IPS-20b (cell line): ENCODE measurements at regions not wholly inside any gene's neighbourhood (a gene's known extent, or its start where the extent isn't known, plus 50 kb on each side); places are given as distances from the start of the nearest gene placed in this dataset.
"Not testable (repeated sequence)": the region's sequence is repeated elsewhere in the genome, so short reads cannot be mapped to it uniquely, and the experiment has no call there.

Experiments used
- H3K27ac ChIP-seq: one replicate; pipeline ENCODE4 v1.5.1; 2013; ENCODE audit warnings: low read length
- H3K27me3 ChIP-seq: 2 replicates; pipeline ENCODE4 v1.6.1; 2013; ENCODE audit warnings: mild to moderate bottlenecking, low read length, inconsistent platforms; ENCODE audit not compliant: insufficient read depth
- H3K36me3 ChIP-seq: 2 replicates; pipeline ENCODE4 v1.6.1; 2013; ENCODE audit warnings: low read depth, mild to moderate bottlenecking, inconsistent platforms, low read length, moderate library complexity; ENCODE audit not compliant: insufficient read depth
- H3K4me1 ChIP-seq: 2 replicates; pipeline ENCODE4 v1.6.1; 2013; ENCODE audit warnings: mild to moderate bottlenecking, control low read depth, inconsistent platforms, low read length, moderate library complexity; ENCODE audit not compliant: insufficient read depth
- H3K4me3 ChIP-seq: 2 replicates; pipeline ENCODE4 v1.5.1; 2013; ENCODE audit warnings: mild to moderate bottlenecking, low read length, inconsistent platforms
- H3K9ac ChIP-seq: 2 replicates; pipeline ENCODE4 v1.6.1; 2013; ENCODE audit warnings: low read depth, mild to moderate bottlenecking, inconsistent platforms, low read length, moderate library complexity
- H3K9me3 ChIP-seq: 2 replicates; pipeline ENCODE4 v1.6.1; 2013; ENCODE audit warnings: mild to moderate bottlenecking, low read depth, low read length, inconsistent platforms; ENCODE audit not compliant: insufficient read depth

DNA sequence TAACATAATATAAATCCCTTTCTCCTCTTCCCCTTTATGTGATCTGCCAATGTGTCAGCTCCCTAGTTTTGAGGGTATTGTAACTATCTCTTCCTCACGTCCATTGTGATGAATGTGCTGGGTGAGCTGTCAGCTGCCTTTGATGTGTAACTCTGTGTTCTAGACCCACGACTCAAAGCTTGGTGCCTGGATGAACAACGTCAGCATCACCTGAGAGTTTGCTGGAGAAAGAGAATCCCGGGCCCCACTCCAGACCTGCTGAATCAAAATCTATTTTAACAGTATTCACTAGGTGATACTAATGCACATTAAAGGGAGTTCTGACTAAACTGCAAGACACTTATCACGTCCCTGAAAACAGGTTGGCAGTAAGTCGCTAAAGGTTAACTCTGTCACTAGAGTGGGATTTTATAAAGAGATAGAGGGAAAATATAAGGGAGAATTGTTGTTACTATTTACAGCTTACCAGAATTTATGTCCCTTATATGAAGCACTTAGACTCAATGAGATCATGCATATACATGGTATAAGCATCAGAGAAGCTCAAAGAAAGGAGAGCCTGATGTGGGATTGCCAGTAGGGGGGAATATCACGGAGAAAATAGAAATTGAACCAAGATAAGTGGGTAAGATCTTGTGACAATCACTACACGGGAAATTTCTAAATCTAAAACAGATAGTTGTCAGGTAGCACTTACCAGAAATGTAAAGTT, 423.8 kb upstream of the SLC30A5 start:
- Histone ChIP-seq H3K4me1 (no peaks in the 10 kb centered on the region), H3K27ac (no peak overlapping the region), H3K4me3 (no peak overlapping the region), H3K36me3 (no peaks in the 10 kb centered on the region), H3K27me3 (no peaks in the 10 kb centered on the region), H3K9me3 (no peaks in the 10 kb centered on the region), H3K9ac (no peak overlapping the region)

DNA sequence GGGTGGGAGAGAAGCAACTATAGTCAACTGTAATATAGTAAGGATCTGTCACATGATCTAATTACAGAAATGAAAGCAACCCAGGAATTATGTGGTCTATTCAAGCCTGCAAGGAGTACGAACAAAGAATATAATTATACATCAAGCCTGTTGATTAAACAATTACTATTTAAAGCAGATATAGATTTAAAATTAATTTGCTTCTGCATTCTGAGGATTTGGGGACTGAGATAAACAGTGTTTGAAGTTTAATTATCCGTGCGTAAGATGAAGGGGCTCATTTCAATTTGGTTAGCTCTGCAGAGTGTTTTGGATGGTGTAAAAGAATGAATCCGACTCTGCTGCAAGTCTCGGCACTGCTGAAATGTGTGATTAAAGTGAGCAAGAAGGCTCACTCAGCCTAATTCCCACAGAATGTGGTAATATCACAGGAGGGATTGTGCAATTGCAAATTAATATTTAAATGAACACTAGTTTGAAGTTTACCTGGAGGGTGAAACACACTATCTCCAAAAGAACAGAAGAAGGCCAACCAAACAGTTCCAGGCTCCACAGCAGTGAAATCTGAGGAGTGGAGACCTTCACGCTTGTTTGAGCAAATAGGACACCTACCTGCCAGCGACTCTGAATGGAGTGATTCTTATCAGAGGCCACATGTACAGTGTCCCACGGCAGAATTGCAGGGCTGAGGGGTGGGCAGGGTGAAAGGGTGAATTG, 420.6 kb upstream of the SLC30A5 start:
- H3K4me3 ChIP-seq, result no peak overlapping the region
- no peaks in the 10 kb centered on the region for H3K4me1 ChIP-seq
- no peaks in the 10 kb centered on the region for H3K27me3 ChIP-seq
- no peak overlapping the region for H3K27ac ChIP-seq
- no peaks in the 10 kb centered on the region for H3K36me3 ChIP-seq
- H3K9ac ChIP-seq, result no peak overlapping the region
- H3K9me3 ChIP-seq, result no peaks in the 10 kb centered on the region

DNA sequence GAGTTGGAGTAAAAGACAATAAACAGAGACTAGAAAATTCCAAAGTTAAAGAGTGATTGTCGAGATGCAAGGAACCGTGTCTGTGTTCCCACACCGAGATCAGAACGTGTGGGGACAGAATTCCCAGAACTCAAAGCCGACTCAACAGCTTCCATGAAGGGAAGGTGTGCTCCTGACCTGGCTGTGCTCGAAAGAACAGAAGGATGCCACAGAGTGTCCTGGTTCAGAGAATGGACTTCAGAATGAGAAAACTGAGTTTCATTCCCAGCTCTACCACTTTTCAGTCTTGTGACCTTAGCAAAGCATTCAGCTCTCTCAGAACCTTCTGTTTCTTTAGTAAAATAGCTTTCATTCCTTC, 420.0 kb upstream of the SLC30A5 start:
- Histone ChIP-seq H3K27ac (no peak overlapping the region), H3K36me3 (no peaks in the 10 kb centered on the region), H3K27me3 (no peaks in the 10 kb centered on the region), H3K4me1 (no peaks in the 10 kb centered on the region), H3K4me3 (no peak overlapping the region), H3K9ac (no peak overlapping the region), H3K9me3 (no peaks in the 10 kb centered on the region)

DNA sequence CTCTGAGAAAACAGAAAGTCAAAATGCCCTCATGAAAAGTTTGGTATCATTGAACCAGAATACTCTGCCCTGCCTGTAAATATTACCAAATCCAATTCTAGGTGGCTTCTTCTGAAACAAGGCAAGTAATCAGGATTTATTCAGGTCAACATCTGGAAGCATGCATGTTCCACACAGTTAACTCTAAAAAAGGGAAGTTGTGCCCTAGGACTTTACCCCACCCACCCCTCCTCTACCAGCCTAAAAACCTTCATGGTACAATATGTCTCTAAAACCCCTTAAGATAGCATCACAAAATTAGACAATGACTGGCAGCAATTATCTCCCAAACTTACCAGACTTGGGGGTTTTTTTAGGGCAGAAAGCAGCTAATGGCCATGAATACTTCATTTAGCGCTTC, 414.8 kb upstream of the SLC30A5 start:
- Histone ChIP-seq H3K36me3 (no peaks in the 10 kb centered on the region), H3K9me3 (no peaks in the 10 kb centered on the region), H3K27me3 (no peaks in the 10 kb centered on the region), H3K27ac (no peak overlapping the region), H3K9ac (no peak overlapping the region), H3K4me1 (no peaks in the 10 kb centered on the region), H3K4me3 (no peak overlapping the region)

DNA sequence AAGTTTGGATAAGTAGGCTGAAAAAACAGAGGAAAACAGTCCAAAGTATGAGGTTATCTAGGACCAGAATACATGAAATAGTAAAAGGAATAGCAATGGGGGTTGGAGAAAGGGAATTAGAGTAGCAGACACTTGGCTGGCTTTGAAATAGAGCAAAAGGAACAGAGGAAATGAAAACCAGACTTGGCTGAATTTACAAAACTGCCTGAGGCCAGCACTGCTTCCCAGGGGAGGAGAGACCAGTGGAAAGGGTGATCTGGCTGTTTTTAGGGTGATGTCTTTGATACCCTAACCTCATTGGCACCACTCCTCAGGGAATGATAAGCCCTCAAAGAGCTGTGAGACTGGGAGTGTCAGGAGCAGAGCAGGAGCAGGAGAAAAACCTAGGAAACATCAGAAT, 413.4 kb upstream of the SLC30A5 start:
- Histone ChIP-seq H3K4me1 (no peaks in the 10 kb centered on the region), H3K27ac (no peak overlapping the region), H3K9me3 (no peaks in the 10 kb centered on the region), H3K27me3 (no peaks in the 10 kb centered on the region), H3K36me3 (no peaks in the 10 kb centered on the region), H3K9ac (no peak overlapping the region), H3K4me3 (no peak overlapping the region)

DNA sequence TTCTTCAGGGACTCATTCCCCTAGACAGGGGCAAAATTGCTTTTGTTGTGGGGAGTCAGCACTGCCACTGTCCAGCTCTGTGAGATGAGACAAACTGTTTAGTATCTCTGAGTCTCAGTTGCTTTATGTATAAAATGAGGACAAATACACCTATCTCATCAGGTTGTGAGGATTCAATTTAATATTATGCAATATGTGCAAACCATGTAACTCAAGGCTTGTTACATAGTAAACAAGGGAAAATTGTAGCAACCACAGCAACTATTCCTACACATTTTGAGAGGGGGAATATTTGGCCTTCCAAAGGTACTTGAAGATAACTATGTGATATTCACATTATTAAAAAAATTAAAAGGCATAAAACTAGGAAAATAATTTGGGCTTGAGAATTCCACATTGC, 411.9 kb upstream of the SLC30A5 start:
- Histone ChIP-seq H3K27me3 (no peaks in the 10 kb centered on the region), H3K27ac (no peak overlapping the region), H3K4me3 (no peak overlapping the region), H3K36me3 (no peaks in the 10 kb centered on the region), H3K9me3 (no peaks in the 10 kb centered on the region), H3K4me1 (no peaks in the 10 kb centered on the region), H3K9ac (no peak overlapping the region)

DNA sequence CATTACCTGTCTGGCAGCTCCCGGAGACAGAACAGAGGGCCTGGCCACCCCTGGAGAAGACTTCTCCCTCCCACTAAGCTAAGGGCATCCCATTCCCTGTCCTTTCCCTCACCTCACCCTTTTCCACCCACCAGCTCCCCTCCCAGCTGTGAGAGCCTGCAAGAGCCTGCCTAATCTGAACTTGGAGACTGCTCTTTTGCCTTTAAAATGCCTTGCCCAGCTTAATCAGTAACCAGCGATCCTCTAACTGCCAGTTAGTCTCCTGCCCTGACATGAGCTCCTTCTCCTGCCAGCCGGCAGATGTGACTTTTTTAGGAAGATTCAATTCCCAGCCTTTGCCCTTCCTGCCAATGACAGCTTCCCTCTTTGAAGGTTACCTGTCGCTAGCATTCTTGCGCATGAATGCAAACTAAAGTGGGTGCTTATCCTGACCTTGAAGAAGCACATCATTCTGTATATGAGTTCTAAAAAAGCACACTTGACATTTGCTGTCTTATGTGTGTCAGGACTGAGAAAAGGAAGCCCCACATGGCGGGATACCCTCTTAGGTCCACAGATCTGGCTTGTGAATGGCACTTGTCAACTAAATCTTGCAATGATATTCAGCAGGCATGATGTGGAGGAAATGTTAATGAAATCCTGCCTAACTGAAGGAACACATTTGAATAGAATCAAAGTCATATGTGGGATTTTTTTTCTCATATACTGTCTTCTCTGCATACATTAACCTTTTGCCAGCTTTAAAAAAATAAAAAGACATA, 411.2 kb upstream of the SLC30A5 start:
- H3K36me3 ChIP-seq, result no peaks in the 10 kb centered on the region
- H3K27me3 ChIP-seq, result no peaks in the 10 kb centered on the region
- no peaks in the 10 kb centered on the region for H3K9me3 ChIP-seq
- H3K9ac ChIP-seq, result no peak overlapping the region
- no peak overlapping the region for H3K27ac ChIP-seq
- no peak overlapping the region for H3K4me3 ChIP-seq
- H3K4me1 ChIP-seq, result no peaks in the 10 kb centered on the region

DNA sequence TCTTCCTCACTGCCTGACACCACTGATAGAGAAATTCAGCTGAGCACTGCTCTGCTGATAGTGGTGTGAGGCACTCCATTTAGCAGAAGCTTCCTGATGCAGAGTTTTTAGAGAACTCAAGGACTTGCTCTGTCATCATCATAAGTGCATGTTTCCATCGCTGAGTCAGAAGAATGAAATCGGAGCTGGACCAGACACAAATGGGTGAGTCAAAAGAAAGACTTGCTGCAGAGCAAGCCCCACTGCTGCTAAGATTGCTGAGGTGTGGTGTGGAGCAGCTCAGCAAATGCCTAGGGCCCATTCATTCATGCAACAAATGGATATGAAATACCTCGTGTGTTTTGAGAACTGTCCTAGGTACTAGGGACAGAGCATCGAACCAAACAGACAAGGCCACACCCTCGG, 410.2 kb upstream of the SLC30A5 start:
- no peaks in the 10 kb centered on the region for H3K4me1 ChIP-seq
- no peak overlapping the region for H3K27ac ChIP-seq
- H3K9ac ChIP-seq, result no peak overlapping the region
- no peak overlapping the region for H3K4me3 ChIP-seq
- no peaks in the 10 kb centered on the region for H3K36me3 ChIP-seq
- no peaks in the 10 kb centered on the region for H3K27me3 ChIP-seq
- H3K9me3 ChIP-seq, result no peaks in the 10 kb centered on the region

DNA sequence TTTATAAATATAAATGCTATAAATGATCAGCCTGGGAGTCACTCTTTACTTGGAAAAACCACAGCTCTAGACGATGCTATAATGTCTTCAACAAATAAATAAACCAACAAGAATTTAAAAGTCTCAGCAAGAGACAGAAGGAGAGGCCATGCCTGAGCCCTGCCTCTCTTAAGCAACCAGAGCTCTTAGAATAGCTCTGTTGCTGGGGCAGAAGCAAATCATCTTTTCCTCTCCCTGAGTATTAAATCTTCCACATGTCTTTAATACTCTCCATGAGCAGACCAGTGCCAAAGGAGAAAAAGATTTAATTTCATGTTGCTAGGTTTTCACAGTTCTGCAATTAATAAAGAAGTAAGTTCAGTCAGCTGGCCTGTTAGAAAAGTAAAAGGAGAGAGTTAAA, 408.0 kb upstream of the SLC30A5 start:
- no peak overlapping the region for H3K27ac ChIP-seq
- peaks cover 5% of the 10 kb centered on the region for H3K9me3 ChIP-seq
- no peaks in the 10 kb centered on the region for H3K4me1 ChIP-seq
- no peaks in the 10 kb centered on the region for H3K36me3 ChIP-seq
- H3K4me3 ChIP-seq, result no peak overlapping the region
- no peak overlapping the region for H3K9ac ChIP-seq
- no peaks in the 10 kb centered on the region for H3K27me3 ChIP-seq

DNA sequence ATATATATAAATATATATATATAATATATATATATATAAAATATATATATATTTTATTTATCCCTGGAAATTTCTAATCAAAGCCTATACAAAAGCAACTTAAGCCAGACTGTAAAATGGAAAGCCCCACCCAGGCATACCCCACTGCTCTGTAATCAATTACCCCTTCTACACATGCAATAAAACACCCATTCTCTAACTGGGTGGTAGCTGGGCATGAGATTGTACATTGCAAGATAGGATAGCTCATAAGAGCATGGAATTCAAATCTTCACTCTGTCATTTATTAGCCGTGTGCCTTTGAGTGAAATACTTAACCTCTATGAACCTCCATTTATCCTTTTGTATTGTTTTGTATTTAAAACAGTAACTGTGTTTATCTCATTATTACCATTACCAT, 405.3 kb upstream of the SLC30A5 start:
- Histone ChIP-seq H3K27ac (no peak overlapping the region), H3K4me3 (no peak overlapping the region), H3K27me3 (no peaks in the 10 kb centered on the region), H3K36me3 (no peaks in the 10 kb centered on the region), H3K9me3 (peaks cover 17% of the 10 kb centered on the region), H3K4me1 (no peaks in the 10 kb centered on the region), H3K9ac (no peak overlapping the region)

DNA sequence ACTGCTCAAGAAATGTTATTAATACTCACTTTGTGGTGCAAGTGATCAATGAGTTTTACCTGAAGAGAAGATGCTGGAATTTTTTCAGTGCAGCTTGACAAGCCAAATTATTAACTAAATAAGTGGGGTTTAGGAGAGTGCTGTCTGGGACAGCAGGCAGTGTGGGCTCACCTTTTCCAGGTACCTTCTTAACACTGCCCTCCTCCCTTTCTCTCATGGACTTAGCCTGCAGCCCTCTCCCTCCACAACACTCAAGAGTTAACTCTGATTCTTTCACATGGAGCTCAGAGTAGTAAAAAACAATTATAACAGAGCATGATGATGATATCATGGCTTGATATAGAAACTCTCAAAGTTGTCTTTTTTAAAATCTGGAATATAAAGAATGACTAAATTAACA, 404.8 kb upstream of the SLC30A5 start:
- Histone ChIP-seq H3K27me3 (no peaks in the 10 kb centered on the region), H3K9me3 (peaks cover 17% of the 10 kb centered on the region), H3K4me1 (no peaks in the 10 kb centered on the region), H3K27ac (no peak overlapping the region), H3K36me3 (no peaks in the 10 kb centered on the region), H3K4me3 (no peak overlapping the region), H3K9ac (no peak overlapping the region)

DNA sequence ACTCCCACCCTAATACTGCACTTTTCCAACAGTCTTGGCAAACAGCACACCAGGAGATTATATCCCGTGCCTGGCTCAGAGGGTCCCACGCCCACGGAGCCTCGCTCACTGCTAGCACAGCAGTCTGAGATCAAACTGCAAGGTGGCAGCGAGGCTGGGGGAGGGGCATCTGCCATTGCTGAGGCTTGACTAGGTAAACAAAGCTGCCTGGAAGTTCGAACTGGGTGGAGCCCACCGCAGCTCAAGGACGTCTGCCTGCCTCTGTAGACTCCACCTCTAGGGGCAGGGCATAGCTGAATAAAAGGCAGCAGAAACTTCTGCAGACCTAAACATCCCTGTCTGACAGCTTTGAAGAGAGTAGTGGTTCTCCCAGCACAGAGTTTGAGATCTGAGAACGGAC, 401.9 kb upstream of the SLC30A5 start:
- H3K36me3 ChIP-seq, H3K4me1 ChIP-seq, H3K9ac ChIP-seq, H3K27ac ChIP-seq, H3K27me3 ChIP-seq, H3K4me3 ChIP-seq: not testable (repeated sequence)
- peaks cover 17% of the 10 kb centered on the region for H3K9me3 ChIP-seq
